T-cell (primary cell): ENCODE measurements at regions not wholly inside any gene's neighbourhood (a gene's known extent, or its start where the extent isn't known, plus 50 kb on each side); places are given as distances from the start of the nearest gene placed in this dataset.

Experiments
- ATAC-seq, 4 experiments: fragments of 200-7000 bp in 3 of 4; fragments of 150-1000 bp in 1 of 4; cut with Tn5 transposase; replicated peaks in 1 of 4; 1 replicate in 3 of 4; 2 replicates in 1 of 4; pipeline ENCODE4 v1.10.0; 2021; ENCODE audit warnings: moderate library complexity in 3 of 4, mild to moderate bottlenecking in 2 of 4, moderate number of reproducible peaks in 1 of 4
- CTCF ChIA-PET, 2 donors: fragments of 300-600 bp; sonication (Branson Sonifier 250); formaldehyde crosslinking; loops; one replicate each; lab custom pipeline; 2022; ENCODE audit warnings: antibody characterized with exemption in 2 of 2; lab: Charles Lee
- POLR2A ChIA-PET, 2 donors: fragments of 300-600 bp; sonication (Branson Sonifier 250); formaldehyde crosslinking; loops; one replicate each; lab custom pipeline; 2022; ENCODE audit warnings: antibody characterized with exemption in 2 of 2; lab: Charles Lee
- DNase-seq, 35 experiments: peaks; one replicate each; pipeline versions ENCODE4 v3.0.0 to v3.0.0-alpha.2; 2013 to 2023
- H3K27ac ChIP-seq: one replicate; pipeline ENCODE4 v1.5.1; 2013; ENCODE audit warnings: low read length
- H3K27me3 ChIP-seq, 2 experiments: replicated peaks in 1 of 2; 1 replicate in 1 of 2; 2 replicates in 1 of 2; pipeline versions ENCODE4 v1.6.1 to v1.7.0; 2013; ENCODE audit warnings: low read length in 1 of 2, mixed read lengths in 1 of 2; ENCODE audit not compliant: control insufficient read depth in 2 of 2, insufficient read depth in 2 of 2; ENCODE audit errors: extremely low read depth in 1 of 2
- H3K36me3 ChIP-seq, 2 donors: 1 replicate in 1 of 2; 2 replicates in 1 of 2; pipeline versions ENCODE4 v1.6.1 to v1.7.0; 2013; ENCODE audit warnings: low read length in 1 of 2; ENCODE audit not compliant: control insufficient read depth in 2 of 2, insufficient read depth in 1 of 2; ENCODE audit errors: extremely low read depth in 1 of 2
- H3K4me1 ChIP-seq, 2 experiments: 1 replicate in 1 of 2; 2 replicates in 1 of 2; pipeline versions ENCODE4 v1.6.1 to v1.7.0; 2013; ENCODE audit warnings: low read length in 2 of 2, mixed read lengths in 1 of 2; ENCODE audit not compliant: insufficient read depth in 2 of 2, control insufficient read depth in 1 of 2; ENCODE audit errors: extremely low read depth in 1 of 2
- H3K4me3 ChIP-seq, 2 donors: 1 replicate in 1 of 2; 2 replicates in 1 of 2; pipeline versions ENCODE4 v1.5.1 to v1.7.0; 2013; ENCODE audit warnings: mild to moderate bottlenecking in 2 of 2, low read length in 1 of 2, moderate library complexity in 1 of 2; ENCODE audit not compliant: control insufficient read depth in 1 of 2; ENCODE audit errors: extremely low read depth in 1 of 2
- H3K9me3 ChIP-seq: 2 replicates; pipeline ENCODE4 v1.7.0; 2013
- H3K27ac Mint-ChIP-seq, 2 donors: one replicate each; pipeline ENCODE4 v1.8.0; 2020 to 2021; ENCODE audit warnings: mild to moderate bottlenecking in 2 of 2, mixed read lengths in 2 of 2
- H3K27me3 Mint-ChIP-seq, 2 donors: one replicate each; pipeline ENCODE4 v1.8.0; 2021 to 2022; ENCODE audit warnings: mixed read lengths in 2 of 2
- H3K36me3 Mint-ChIP-seq: one replicate; pipeline ENCODE4 v1.8.0; 2021; ENCODE audit warnings: mixed read lengths
- H3K4me1 Mint-ChIP-seq, 3 donors: one replicate each; pipeline ENCODE4 v1.8.0; 2020 to 2022; ENCODE audit warnings: mixed read lengths in 3 of 3, mild to moderate bottlenecking in 1 of 3
- H3K4me3 Mint-ChIP-seq, 3 donors: one replicate each; pipeline ENCODE4 v1.8.0; 2020 to 2022; ENCODE audit warnings: mild to moderate bottlenecking in 3 of 3, mixed read lengths in 3 of 3, moderate library complexity in 3 of 3
- H3K9me3 Mint-ChIP-seq, 3 donors: one replicate each; pipeline ENCODE4 v1.8.0; 2020 to 2022; ENCODE audit warnings: mixed read lengths in 3 of 3
- WGBS: methylation state at CpG from one replicate; pipeline ENCODE4 v1.1.5; 2013; ENCODE audit warnings: missing lambda C conversion rate; ENCODE audit not compliant: insufficient coverage; 5-methylcytosine and 5-hydroxymethylcytosine counted together

DNA sequence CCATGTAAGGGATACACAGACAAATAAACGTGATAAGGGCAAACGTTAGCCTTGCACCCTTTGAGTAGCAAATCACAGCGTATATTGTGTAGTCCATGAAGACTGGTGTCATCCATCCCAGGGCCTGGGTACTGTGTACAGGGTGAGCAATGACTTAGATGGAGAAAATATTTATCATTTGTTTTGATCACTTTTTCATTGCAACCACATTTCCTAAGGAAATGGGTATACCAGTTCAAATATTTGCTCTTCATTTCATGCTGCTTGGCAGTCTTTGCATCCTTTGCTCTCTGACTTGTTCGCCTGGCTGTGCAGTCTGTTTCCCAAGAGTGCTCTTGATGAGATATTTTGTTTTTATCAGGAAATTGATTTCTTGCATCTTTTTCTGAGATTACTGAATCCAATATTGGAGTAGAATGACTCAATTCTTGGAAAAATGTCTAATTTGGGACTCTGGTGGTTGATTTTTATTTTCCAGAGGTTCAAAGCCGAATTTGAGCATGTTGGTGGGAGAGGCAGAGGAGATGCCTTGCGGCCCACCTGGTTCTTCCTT is 424.6 kb upstream of the SEMA6D start:
- POLR2A ChIA-PET = no interaction called here
- no CpG with 5 or more reads among the region's 6 CpGs for WGBS

DNA sequence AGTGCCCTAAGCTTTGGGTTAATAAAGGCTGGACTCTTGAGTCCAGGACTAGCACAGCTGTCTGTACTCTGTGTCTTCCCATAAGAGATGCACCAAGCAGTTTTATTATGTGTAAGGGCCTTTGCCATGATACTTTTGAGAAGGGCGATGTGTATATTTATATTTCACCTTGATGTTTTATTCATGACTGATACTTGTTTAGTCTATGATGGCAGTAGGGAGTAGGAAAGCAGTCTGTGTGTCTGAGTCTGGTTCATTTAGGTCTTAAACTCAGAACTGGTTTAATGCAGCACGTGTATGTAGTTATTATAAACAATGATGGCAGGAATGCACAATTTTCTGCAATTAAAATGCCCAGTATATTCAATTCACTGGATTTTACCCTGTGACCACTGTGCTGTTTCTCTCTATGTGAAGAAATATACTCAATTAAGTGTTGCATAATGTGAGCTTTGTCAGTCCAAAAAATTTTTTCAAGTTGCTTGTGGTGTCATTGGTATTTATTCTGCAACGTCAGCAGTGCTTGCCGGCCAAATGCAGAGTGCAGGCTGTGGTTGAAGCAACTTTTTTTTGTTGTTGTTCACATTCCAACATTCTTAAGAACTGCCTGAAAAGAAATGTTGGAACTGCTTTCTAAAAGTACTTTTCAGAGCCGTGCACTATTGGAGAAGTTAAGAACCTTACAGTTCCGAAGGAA is 423.7 kb upstream of the SEMA6D start:
- DNase-seq (no peak), ATAC-seq (no peak)
- ChIA-PET POLR2A (no interaction called here), CTCF (no interaction called here)
- H3K27ac Mint-ChIP-seq = no peak overlapping the region
- H3K36me3 Mint-ChIP-seq = no peaks in the 10 kb centered on the region
- no peak overlapping the region for H3K4me3 ChIP-seq
- WGBS = 100% methylated on average over 2 of the region's 6 CpGs
- H3K27me3 Mint-ChIP-seq = no peaks in the 10 kb centered on the region
- no peaks in the 10 kb centered on the region for H3K36me3 ChIP-seq
- no peak overlapping the region for H3K4me3 Mint-ChIP-seq
- no peaks in the 10 kb centered on the region for H3K4me1 Mint-ChIP-seq
- H3K27me3 ChIP-seq = no peaks in the 10 kb centered on the region
- H3K9me3 ChIP-seq = no peaks in the 10 kb centered on the region
- H3K9me3 Mint-ChIP-seq = peaks cover 0 to 7% (median 0%) of the 10 kb centered on the region in 3 donors
- no peak overlapping the region for H3K27ac ChIP-seq
- no peaks in the 10 kb centered on the region for H3K4me1 ChIP-seq

More for the DNA sequence above, 424.6 kb upstream of the SEMA6D start:
- Histone ChIP-seq H3K4me1 (no peaks in the 10 kb centered on the region), H3K4me3 (no peak overlapping the region), H3K9me3 (no peaks in the 10 kb centered on the region), H3K36me3 (no peaks in the 10 kb centered on the region), H3K27me3 (no peaks in the 10 kb centered on the region), H3K27ac (no peak overlapping the region)
- no peak for ATAC-seq
- Mint-ChIP-seq H3K27me3 (no peaks in the 10 kb centered on the region), H3K36me3 (no peaks in the 10 kb centered on the region), H3K4me3 (no peak overlapping the region), H3K9me3 (peaks cover 0 to 7% (median 0%) of the 10 kb centered on the region in 3 donors), H3K4me1 (no peaks in the 10 kb centered on the region), H3K27ac (no peak overlapping the region)
- CTCF ChIA-PET = no interaction called here
- no peak for DNase-seq

DNA sequence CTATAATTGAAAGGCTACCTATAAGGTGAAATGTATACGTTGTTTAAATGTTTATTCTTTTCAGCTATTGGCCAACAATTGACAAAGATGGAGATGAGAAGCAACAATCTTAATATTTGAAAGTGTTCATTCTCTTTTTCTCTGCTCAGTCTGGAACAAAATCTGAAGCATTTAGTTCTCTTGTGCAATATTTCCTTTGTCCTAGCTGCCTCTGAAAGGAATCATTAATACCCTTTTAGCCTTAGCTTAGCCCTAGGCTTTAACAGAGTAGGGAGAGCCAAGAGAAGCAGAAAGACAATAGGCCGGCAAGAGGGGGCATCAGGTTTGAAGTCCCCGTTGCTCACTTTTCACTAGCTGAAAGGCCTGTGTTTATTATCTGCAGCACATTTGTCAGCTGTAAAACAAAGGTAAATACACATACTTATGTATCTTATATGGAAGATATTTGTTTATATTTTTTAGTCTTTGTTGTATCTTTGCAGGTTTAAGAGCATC is 422.5 kb upstream of the SEMA6D start:
- H3K9me3 ChIP-seq = no peaks in the 10 kb centered on the region
- H3K4me1 ChIP-seq = no peaks in the 10 kb centered on the region
- Mint-ChIP-seq H3K4me1 (no peaks in the 10 kb centered on the region), H3K27me3 (no peaks in the 10 kb centered on the region), H3K4me3 (no peak overlapping the region), H3K36me3 (no peaks in the 10 kb centered on the region), H3K9me3 (peaks cover 0 to 12% (median 0%) of the 10 kb centered on the region in 3 donors), H3K27ac (no peak overlapping the region)
- POLR2A ChIA-PET = no interaction called here
- no peak overlapping the region for H3K27ac ChIP-seq
- no peak overlapping the region for H3K4me3 ChIP-seq
- no peaks in the 10 kb centered on the region for H3K27me3 ChIP-seq
- WGBS = no CpG with 5 or more reads among the region's 3 CpGs
- DNase-seq (no peak), ATAC-seq (no peak)
- H3K36me3 ChIP-seq = no peaks in the 10 kb centered on the region
- CTCF ChIA-PET = no interaction called here

DNA sequence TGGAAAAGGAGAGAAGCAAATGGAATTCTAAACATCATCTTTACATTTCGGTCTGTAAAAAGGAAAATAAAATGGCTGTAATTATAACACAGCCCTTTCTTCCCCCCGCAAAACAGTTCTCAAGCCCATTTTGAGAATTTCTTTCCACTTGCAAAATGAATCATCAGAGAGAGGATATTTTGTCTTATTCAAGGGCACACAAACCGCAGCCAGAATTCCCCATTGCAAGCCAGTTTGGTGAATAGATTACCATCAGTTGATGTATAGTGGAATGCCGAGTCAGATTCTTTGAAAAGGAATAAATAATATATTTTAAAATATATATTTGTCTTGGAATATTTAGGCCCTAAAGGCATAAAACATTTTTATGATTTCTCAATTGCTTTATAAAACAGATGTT is 420.4 kb upstream of the SEMA6D start:
- ChIA-PET POLR2A (no interaction called here), CTCF (no interaction called here)
- Histone ChIP-seq H3K9me3 (no peaks in the 10 kb centered on the region), H3K36me3 (no peaks in the 10 kb centered on the region), H3K27me3 (no peaks in the 10 kb centered on the region), H3K4me1 (no peaks in the 10 kb centered on the region), H3K27ac (no peak overlapping the region), H3K4me3 (no peak overlapping the region)
- WGBS = no CpG with 5 or more reads among the region's 4 CpGs
- H3K36me3 Mint-ChIP-seq = no peaks in the 10 kb centered on the region
- H3K27ac Mint-ChIP-seq = no peak overlapping the region
- no peaks in the 10 kb centered on the region for H3K27me3 Mint-ChIP-seq
- H3K4me3 Mint-ChIP-seq = no peak overlapping the region
- H3K4me1 Mint-ChIP-seq = no peaks in the 10 kb centered on the region
- ATAC-seq (no peak), DNase-seq (no peak)
- H3K9me3 Mint-ChIP-seq = peaks cover 0 to 16% (median 0%) of the 10 kb centered on the region in 3 donors

DNA sequence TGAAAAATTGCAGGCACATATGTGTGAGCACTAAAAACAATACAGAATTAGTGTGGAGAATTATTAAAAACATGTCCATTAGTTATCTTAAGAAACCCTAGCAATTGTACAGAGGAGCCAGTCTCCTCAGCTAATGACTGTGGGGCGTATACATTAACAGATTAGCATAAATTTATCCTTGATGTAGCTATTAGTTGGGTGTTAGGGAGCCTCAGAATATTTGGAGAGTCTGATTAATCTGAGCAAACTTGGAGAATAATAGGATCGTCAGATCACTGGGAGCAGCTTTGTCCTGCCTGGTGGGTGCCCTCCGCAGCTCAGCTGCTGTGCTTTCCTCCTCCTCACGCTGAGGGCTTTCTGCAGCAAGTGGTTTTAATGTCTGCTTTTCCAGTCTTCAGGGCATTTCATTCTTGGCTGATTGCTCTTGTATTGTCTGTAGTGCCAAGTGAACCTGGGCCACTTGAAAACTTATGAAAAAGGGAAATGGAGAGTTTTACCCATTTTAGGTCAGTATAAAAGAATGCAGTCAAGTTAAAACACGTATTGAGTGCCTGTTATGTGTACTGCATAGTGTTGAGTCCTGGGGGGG is 417.4 kb upstream of the SEMA6D start:
- ChIA-PET CTCF (no interaction called here), POLR2A (no interaction called here)
- no peaks in the 10 kb centered on the region for H3K36me3 ChIP-seq
- no peak overlapping the region for H3K4me3 ChIP-seq
- DNase-seq (no peak), ATAC-seq (no peak)
- no peaks in the 10 kb centered on the region for H3K9me3 ChIP-seq
- Mint-ChIP-seq H3K36me3 (no peaks in the 10 kb centered on the region), H3K4me3 (no peak overlapping the region), H3K4me1 (no peaks in the 10 kb centered on the region), H3K27ac (no peak overlapping the region), H3K27me3 (no peaks in the 10 kb centered on the region), H3K9me3 (peaks cover 0 to 20% (median 0%) of the 10 kb centered on the region in 3 donors)
- 96% methylated on average over 4 of the region's 5 CpGs for WGBS
- no peak overlapping the region for H3K27ac ChIP-seq
- H3K27me3 ChIP-seq = no peaks in the 10 kb centered on the region
- H3K4me1 ChIP-seq = no peaks in the 10 kb centered on the region

DNA sequence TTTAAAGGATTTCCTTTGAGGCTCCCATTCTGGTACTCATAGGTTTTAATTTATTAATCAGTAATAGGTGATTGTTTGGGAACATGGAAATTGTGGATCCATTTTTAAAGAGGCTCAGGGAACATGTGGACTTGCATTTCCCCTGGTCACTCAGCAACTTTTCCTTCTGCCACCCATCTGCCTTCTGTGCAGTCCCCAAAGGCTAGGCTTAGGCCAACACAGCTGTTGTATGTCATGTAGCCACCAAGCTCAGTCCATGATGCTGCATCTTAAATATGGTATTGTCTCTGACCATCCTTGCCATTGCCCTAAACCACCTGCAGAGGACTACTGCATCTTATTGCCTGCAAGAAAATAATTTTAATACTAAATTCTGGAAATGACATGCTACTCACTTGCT is 416.7 kb upstream of the SEMA6D start:
- no peaks in the 10 kb centered on the region for H3K36me3 ChIP-seq
- ChIA-PET CTCF (no interaction called here), POLR2A (no interaction called here)
- DNase-seq (no peak), ATAC-seq (no peak)
- no peaks in the 10 kb centered on the region for H3K4me1 Mint-ChIP-seq
- H3K4me1 ChIP-seq = no peaks in the 10 kb centered on the region
- H3K9me3 ChIP-seq = no peaks in the 10 kb centered on the region
- no peak overlapping the region for H3K4me3 Mint-ChIP-seq
- no peak overlapping the region for H3K4me3 ChIP-seq
- H3K27ac ChIP-seq = no peak overlapping the region
- peaks cover 0 to 20% (median 3%) of the 10 kb centered on the region in 3 donors for H3K9me3 Mint-ChIP-seq
- H3K27me3 ChIP-seq = no peaks in the 10 kb centered on the region
- H3K36me3 Mint-ChIP-seq = no peaks in the 10 kb centered on the region
- no peaks in the 10 kb centered on the region for H3K27me3 Mint-ChIP-seq
- no peak overlapping the region for H3K27ac Mint-ChIP-seq
